ENCODE measurements at regions not wholly inside any gene's neighbourhood (a gene's known extent, or its start where the extent isn't known, plus 50 kb on each side); places are given as distances from the start of the nearest gene placed in this dataset.
"Not testable (repeated sequence)": the region's sequence is repeated elsewhere in the genome, so short reads cannot be mapped to it uniquely, and the experiment has no call there.

GRCh38 chr21:15978215-15978738 is 248.5 kb downstream of the USP25 start:
- H3K4me1 ChIP-seq (ENCODE audit: low read depth) = no peaks in the 10 kb centered on the region
- DNase-seq (no peak), ATAC-seq (no peak)
- intact Hi-C loops (cut with DNase I, micrococcal nuclease) = no loop called here
- H3K36me3 ChIP-seq (ENCODE audit: low read depth) = no peaks in the 10 kb centered on the region
- H3K9me3 ChIP-seq = no peaks in the 10 kb centered on the region
- H3K4me3 ChIP-seq = no peak overlapping the region
- TF ChIP-seq, protein P1, sequence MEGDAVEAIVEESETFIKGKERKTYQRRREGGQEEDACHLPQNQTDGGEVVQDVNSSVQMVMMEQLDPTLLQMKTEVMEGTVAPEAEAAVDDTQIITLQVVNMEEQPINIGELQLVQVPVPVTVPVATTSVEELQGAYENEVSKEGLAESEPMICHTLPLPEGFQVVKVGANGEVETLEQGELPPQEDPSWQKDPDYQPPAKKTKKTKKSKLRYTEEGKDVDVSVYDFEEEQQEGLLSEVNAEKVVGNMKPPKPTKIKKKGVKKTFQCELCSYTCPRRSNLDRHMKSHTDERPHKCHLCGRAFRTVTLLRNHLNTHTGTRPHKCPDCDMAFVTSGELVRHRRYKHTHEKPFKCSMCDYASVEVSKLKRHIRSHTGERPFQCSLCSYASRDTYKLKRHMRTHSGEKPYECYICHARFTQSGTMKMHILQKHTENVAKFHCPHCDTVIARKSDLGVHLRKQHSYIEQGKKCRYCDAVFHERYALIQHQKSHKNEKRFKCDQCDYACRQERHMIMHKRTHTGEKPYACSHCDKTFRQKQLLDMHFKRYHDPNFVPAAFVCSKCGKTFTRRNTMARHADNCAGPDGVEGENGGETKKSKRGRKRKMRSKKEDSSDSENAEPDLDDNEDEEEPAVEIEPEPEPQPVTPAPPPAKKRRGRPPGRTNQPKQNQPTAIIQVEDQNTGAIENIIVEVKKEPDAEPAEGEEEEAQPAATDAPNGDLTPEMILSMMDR (IDR thresholded peaks at IDR 0.05) = no peak

DNA sequence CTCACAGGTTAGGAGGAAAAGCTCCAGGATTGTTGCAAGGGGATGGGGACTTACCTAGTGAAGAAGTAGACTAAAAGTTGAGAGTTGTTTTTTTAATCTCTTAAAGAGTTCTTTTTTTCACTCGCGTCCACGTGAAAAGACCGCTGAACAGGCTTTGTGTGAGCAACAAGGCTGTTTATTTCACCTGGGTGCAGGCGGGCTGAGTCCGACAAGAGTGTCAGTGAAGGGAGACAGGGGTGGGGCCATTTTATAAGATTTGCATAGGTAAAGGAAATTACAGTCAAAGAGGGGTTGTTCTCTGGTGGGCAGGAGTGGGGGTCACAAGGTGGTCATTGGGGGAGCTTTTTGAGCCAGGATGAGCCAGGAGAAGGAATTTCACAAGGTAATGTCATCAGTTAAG is 249.7 kb downstream of the USP25 start:
- H3K4me3 ChIP-seq; H3K9me3 ChIP-seq; DNase-seq; intact Hi-C loops (cut with DNase I, micrococcal nuclease); ATAC-seq; H3K36me3 ChIP-seq (ENCODE audit: low read depth); H3K4me1 ChIP-seq (ENCODE audit: low read depth): not testable (repeated sequence)

- Histone ChIP-seq H3K4me1 (ENCODE audit: low read depth) (no peaks in the 10 kb centered on the region), H3K4me3 (no peak overlapping the region), H3K36me3 (ENCODE audit: low read depth) (no peaks in the 10 kb centered on the region), H3K9me3 (no peaks in the 10 kb centered on the region)
- ATAC-seq = no peak
- TF ChIP-seq, protein P1 (IDR thresholded peaks at IDR 0.05) = no peak
- DNase-seq = no peak
- intact Hi-C loops (cut with DNase I, micrococcal nuclease) = no loop called here
These were observed 256.5 kb downstream of the USP25 start for GRCh38 chr21:15986277-15986676.

- H3K36me3 ChIP-seq (ENCODE audit: low read depth) = no peaks in the 10 kb centered on the region
- H3K9me3 ChIP-seq = no peaks in the 10 kb centered on the region
- H3K4me3 ChIP-seq = no peak overlapping the region
- intact Hi-C loops (cut with DNase I, micrococcal nuclease) = no loop called here
- TF ChIP-seq, protein P1 (IDR thresholded peaks at IDR 0.05) = no peak
- no peaks in the 10 kb centered on the region for H3K4me1 ChIP-seq (ENCODE audit: low read depth)
- DNase-seq = no peak
- no peak for ATAC-seq
These were observed 262.4 kb downstream of the USP25 start for GRCh38 chr21:15992171-15992570.

- H3K36me3 ChIP-seq (ENCODE audit: low read depth) = no peaks in the 10 kb centered on the region
- intact Hi-C loops (cut with DNase I, micrococcal nuclease) = no loop called here
- H3K9me3 ChIP-seq = no peaks in the 10 kb centered on the region
- H3K4me3 ChIP-seq = no peak overlapping the region
- H3K4me1 ChIP-seq (ENCODE audit: low read depth) = no peaks in the 10 kb centered on the region
- ATAC-seq = no peak
- TF ChIP-seq, protein P1 (IDR thresholded peaks at IDR 0.05) = no peak
- DNase-seq = no peak
These were observed 264.2 kb downstream of the USP25 start for GRCh38 chr21:15993951-15994350.

GRCh38 chr21:15999741-16000140 is 270.0 kb downstream of the USP25 start:
- Histone ChIP-seq H3K9me3 (no peaks in the 10 kb centered on the region), H3K4me1 (ENCODE audit: low read depth) (no peaks in the 10 kb centered on the region), H3K36me3 (ENCODE audit: low read depth) (no peaks in the 10 kb centered on the region), H3K4me3 (no peak overlapping the region)
- DNase-seq (no peak), ATAC-seq (no peak)
- TF ChIP-seq, protein P1 (IDR thresholded peaks at IDR 0.05) = no peak
- intact Hi-C loops (cut with DNase I, micrococcal nuclease) = no loop called here

Data from mucosa of descending colon (tissue), 3 donors.